ENCODE measurements at regions not wholly inside any gene's neighbourhood (a gene's known extent, or its start where the extent isn't known, plus 50 kb on each side); places are given as distances from the start of the nearest gene placed in this dataset.

DNA sequence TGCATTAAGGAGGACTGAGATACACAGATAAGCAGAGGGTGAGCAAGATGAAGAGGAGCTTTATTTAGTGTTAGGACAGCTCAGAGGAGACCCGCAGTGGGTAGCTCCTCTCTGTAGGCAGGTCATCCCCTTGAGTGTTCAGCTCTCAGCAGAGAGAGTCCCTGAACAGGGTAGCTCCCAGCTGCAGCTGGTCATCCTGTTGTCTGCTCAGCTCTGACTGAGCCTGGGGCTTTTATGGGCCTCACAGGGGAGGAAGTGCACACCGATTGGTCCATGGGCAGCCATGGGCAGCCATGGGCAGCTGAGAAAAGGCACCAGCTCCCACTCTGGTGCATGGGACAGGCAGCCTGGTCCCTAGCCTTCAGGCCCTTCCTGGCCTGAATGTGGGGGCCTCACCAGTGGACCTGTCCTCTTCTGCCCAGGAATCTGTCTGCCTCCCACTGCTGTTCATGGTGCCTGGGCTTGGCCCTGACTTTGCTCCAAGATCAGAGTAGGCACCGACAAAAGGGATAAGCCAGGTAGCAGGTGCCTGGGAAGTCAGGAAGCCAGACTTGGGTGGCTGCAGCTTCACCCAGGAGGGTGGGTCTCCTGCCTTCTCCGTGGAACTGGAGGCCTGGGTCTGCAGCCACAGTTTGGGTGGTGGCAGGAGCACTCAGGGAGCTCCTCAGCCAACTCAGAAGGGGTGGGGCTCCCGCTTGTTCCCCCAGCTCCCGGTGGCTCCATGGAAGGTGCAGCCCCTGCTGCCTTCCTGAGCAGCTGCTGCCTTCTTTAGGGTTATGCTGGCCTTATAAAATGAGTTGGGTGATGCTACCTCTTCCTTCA is 54.7 kb downstream of the MYEOV start:
- H3K27ac ChIP-seq, result no peak overlapping the region
- TF ChIP-seq, protein P1, sequence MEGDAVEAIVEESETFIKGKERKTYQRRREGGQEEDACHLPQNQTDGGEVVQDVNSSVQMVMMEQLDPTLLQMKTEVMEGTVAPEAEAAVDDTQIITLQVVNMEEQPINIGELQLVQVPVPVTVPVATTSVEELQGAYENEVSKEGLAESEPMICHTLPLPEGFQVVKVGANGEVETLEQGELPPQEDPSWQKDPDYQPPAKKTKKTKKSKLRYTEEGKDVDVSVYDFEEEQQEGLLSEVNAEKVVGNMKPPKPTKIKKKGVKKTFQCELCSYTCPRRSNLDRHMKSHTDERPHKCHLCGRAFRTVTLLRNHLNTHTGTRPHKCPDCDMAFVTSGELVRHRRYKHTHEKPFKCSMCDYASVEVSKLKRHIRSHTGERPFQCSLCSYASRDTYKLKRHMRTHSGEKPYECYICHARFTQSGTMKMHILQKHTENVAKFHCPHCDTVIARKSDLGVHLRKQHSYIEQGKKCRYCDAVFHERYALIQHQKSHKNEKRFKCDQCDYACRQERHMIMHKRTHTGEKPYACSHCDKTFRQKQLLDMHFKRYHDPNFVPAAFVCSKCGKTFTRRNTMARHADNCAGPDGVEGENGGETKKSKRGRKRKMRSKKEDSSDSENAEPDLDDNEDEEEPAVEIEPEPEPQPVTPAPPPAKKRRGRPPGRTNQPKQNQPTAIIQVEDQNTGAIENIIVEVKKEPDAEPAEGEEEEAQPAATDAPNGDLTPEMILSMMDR (IDR thresholded peaks at IDR 0.05), result no peak
- H3K4me1 ChIP-seq, result no peaks in the 10 kb centered on the region
- H3K27me3 ChIP-seq, result no peaks in the 10 kb centered on the region
- H3K4me3 ChIP-seq, result no peak overlapping the region
- no peaks in the 10 kb centered on the region for H3K36me3 ChIP-seq
- intact Hi-C loops (cut with DNase I; ENCODE audit: low total_unique reads), result no loop called here
- no peaks in the 10 kb centered on the region for H3K9me3 ChIP-seq
- DNase-seq, result no peak

DNA sequence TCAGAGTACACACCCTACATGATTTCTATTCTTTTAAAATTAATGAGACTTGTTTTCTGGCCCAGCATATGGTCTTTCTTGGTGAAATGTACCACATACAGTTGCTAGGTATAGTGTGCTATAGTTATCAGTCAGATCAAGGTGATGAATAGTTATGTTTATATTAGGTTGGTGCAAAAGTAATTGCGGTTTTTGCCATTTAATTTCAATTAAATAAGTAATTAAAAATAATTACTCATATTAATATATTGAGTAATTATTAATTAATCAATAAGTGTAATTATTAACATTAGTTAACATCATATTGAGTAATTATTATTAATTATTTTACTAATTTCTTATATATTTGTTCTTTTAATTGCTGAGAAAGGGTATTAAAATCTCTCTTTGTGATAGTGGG is 56.1 kb downstream of the MYEOV start:
- Histone ChIP-seq H3K4me3 (no peak overlapping the region), H3K36me3 (no peaks in the 10 kb centered on the region), H3K4me1 (no peaks in the 10 kb centered on the region), H3K27me3 (no peaks in the 10 kb centered on the region), H3K27ac (no peak overlapping the region), H3K9me3 (no peaks in the 10 kb centered on the region)
- TF ChIP-seq, protein P1 (IDR thresholded peaks at IDR 0.05), result no peak
- no peak for TF ChIP-seq POLR2A (IDR thresholded peaks at IDR 0.05)
- DNase-seq, result no peak
- intact Hi-C loops (cut with DNase I; ENCODE audit: low total_unique reads), result no loop called here

DNA sequence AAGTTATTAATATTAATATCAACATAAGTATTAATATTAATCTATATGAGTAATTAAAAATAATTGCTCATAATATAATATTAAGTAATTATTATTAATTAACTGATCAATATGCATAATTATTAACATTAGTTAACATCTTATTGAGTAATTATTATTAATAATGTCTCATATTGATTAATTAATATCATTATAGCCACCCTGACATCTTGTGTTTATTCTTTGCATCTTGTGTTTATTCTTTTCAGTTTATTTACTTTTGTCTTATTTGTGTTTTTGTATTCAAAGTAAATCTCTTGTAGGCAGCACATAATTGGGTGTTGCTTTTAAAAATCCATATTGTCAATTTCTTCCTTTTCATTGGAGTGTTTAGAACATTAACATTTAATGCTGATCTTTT is 56.6 kb downstream of the MYEOV start:
- no peak for DNase-seq
- Histone ChIP-seq H3K27ac (no peak overlapping the region), H3K36me3 (no peaks in the 10 kb centered on the region), H3K9me3 (no peaks in the 10 kb centered on the region), H3K4me1 (no peaks in the 10 kb centered on the region), H3K4me3 (no peak overlapping the region), H3K27me3 (no peaks in the 10 kb centered on the region)
- intact Hi-C loops (cut with DNase I; ENCODE audit: low total_unique reads), result no loop called here
- no peak for TF ChIP-seq POLR2A (IDR thresholded peaks at IDR 0.05)
- TF ChIP-seq, protein P1 (IDR thresholded peaks at IDR 0.05), result no peak

DNA sequence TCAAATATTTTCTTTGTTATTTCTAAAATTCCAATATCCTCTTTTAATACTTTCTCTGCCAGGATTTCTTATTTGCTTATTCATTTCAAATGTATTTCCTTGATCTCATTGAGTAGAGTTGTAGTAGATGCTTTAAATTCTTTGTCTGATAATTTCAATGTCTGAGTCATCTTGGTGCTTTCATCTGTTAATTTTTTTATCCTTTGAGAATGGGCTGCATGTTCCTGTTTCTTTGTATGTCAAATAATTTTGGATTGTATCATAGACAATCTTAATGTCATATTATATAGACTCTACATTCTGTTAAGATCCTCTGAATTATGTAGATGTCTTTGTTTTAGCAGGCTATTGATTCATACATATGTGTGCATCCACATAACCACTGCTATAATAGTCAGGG is 57.5 kb downstream of the MYEOV start:
- Histone ChIP-seq H3K27me3 (no peaks in the 10 kb centered on the region), H3K4me3 (no peak overlapping the region), H3K36me3 (no peaks in the 10 kb centered on the region), H3K9me3 (no peaks in the 10 kb centered on the region), H3K4me1 (no peaks in the 10 kb centered on the region), H3K27ac (no peak overlapping the region)
- intact Hi-C loops (cut with DNase I; ENCODE audit: low total_unique reads), result no loop called here
- no peak for DNase-seq
- no peak for TF ChIP-seq POLR2A (IDR thresholded peaks at IDR 0.05)

DNA sequence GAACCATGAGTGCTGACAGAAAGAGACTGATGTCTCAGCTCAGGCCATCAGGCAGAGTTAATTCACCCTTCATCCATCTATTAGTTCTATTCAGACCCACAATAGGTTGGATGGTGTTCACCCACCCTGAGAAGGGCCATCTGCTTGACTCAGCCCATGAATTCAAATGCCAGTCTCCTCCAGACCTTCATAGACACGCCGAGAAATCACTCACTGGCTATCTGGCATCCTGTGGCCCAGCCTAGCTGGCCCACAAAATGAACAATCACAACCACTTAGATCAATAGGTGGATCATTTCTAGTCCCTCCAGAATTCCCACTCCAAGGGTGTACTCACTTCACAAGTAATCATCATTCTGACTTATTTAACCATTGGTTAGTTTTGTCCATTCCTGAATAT is 58.2 kb downstream of the MYEOV start:
- Histone ChIP-seq H3K36me3 (no peaks in the 10 kb centered on the region), H3K27ac (no peak overlapping the region), H3K4me3 (no peak overlapping the region), H3K4me1 (no peaks in the 10 kb centered on the region), H3K9me3 (no peaks in the 10 kb centered on the region), H3K27me3 (no peaks in the 10 kb centered on the region)
- intact Hi-C loops (cut with DNase I; ENCODE audit: low total_unique reads), result no loop called here
- no peak for DNase-seq
- TF ChIP-seq, protein P1 (IDR thresholded peaks at IDR 0.05), result no peak
- no peak for TF ChIP-seq POLR2A (IDR thresholded peaks at IDR 0.05)

Data from uterus (tissue), 3 donors.